HG03159 (cell line): ENCODE measurements at regions not wholly inside any gene's neighbourhood (a gene's known extent, or its start where the extent isn't known, plus 50 kb on each side); places are given as distances from the start of the nearest gene placed in this dataset.

Experiments
- ATAC-seq: cut with Tn5 transposase; IDR thresholded peaks from one replicate; pipeline ENCODE4 v1.9.1; 2021; ENCODE audit warnings: mild to moderate bottlenecking, moderate library complexity; ENCODE audit not compliant: unreplicated experiment

- no peak for ATAC-seq
Observed at GRCh38 chr13:80284290-80284689, 56.6 kb downstream of the SPRY2 start.

DNA sequence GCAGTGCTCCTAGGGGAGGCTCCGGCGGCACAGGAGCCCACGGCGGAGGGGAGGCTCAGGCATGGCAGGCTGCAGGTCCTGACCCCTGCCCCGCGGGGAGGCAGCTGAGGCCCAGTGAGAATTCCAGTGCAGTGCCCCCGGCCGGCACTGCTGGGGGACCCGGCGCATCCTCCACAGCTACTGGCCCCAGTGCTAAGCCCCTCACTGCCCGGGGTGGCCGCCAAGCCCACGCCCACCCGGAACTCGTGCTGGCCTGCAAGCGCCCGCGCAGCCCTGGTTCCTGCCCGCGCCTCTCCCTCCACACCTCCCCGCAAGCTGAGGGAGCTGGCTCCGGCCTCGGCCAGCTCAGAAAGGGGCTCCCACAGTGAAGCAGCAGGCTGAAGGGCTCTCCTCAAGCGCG, 62.2 kb downstream of the SPRY2 start:
- ATAC-seq, result no peak

- no peak for ATAC-seq
Observed at GRCh38 chr13:80276371-80277289, 64.3 kb downstream of the SPRY2 start.

GRCh38 chr13:80274643-80275042, 66.3 kb downstream of the SPRY2 start:
- no peak for ATAC-seq

- no peak for ATAC-seq
Observed at GRCh38 chr13:80273718-80274117, 67.2 kb downstream of the SPRY2 start.

GRCh38 chr13:80265348-80265747, 75.6 kb downstream of the SPRY2 start:
- no peak for ATAC-seq

DNA sequence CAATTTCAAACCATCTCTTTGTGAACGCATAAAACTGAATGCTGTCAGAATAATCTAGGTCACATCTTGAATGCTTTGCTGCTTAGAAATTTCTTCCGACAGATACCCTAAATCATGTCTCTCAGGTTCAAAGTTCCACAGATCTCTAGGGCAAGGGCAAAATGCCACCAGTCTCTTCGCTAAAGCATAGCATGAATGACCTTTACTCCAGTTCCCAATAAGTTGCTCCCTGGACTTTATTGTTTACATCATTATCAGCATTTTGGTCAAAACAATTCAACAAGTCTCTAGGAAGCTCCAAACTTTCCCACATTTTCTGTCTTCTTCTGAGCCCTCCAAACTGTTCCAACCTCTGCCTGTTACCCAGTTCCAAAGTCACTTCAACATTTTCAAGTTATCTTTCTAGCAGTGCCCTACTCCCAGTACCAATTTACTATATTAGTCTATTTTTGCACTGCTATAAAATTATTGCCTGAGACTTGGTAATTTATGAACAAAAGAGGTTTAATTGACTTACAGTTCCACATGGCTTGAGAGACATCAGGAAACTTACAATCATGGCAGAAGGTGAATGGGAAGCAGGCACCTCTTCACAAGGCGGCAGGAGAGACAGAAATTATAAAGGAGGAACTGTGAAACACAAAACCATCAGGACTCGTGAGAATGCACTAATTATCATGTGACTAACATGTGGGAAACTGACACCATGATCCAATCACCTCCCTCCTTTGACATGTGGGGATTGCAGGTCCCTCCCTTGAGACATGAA, 77.0 kb downstream of the SPRY2 start:
- ATAC-seq, result no peak

DNA sequence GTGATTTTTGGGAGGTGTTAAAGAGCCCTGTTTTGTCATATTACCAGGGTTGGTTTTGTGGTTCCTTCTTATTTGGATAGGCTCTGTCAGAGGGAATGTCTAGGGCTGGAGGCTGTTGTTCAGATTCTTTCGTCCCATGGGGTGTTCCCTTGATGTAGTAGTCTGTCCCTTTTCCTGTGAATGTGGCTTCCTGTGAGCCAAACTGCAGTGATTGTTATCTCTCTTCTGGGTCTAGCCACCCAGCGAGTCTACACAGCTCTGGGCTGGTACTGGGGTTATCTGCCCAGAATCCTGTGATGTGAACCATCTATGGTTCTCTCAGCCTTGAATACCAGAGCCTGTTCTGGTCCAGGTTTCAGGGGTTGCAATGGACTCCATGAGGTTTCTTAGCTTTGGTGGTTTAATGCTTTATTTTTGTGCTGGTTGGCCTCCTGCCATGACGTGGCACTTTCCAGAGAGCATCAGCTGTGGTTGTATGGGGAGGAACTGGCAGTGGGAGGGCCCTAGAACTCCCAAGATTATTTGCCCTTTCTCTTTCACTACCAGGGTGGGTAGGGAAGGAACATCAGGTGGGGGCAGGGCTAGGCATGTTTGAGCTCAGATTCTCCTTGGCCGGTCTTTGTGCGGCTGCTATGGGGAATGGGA, 78.8 kb downstream of the SPRY2 start:
- ATAC-seq, result no peak

GRCh38 chr13:80259159-80259558, 81.8 kb downstream of the SPRY2 start:
- peak; percentile 69 for ATAC-seq

- peak; percentile 74 for ATAC-seq
Observed at GRCh38 chr13:80256352-80256932, 84.5 kb downstream of the SPRY2 start.

DNA sequence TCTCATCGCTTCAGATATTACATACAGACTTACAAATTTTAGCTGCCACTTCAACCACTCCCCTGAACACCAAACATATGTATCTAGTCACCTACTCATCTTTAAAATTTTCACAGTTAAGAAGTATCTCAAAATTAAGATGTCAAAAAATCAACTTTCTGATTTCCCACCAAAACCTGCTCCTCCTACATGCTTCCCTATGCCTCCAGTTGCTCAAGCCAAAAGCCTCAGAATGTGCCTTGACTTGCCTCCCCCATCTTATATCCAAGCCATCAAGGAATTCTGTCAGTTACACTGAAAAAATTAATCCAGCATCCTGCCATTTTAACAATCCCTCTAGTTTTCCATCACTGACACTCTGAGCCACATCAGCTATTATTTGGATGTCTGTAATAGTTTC, 85.0 kb downstream of the SPRY2 start:
- no peak for ATAC-seq

DNA sequence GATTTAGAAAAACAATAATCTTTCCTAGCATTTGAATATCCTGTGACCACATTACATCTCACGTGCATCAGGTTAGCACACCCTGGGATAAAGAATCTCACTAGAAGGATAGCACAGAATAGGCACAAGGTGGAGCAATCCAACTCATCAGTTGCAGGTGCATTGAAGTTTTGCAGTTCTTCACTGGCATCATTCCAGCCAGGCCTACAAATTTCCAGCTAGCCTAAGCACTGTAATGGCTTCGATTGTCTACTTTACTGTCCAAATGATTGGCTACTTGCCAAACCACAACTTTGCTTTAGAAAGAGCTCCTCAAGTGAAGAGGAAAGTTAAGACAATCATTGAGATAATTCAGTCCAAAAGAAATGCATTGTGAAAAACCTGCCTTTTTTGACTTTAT, 89.5 kb downstream of the SPRY2 start:
- no peak for ATAC-seq

- ATAC-seq, result no peak
Observed at GRCh38 chr13:80250213-80250810, 90.6 kb downstream of the SPRY2 start.

DNA sequence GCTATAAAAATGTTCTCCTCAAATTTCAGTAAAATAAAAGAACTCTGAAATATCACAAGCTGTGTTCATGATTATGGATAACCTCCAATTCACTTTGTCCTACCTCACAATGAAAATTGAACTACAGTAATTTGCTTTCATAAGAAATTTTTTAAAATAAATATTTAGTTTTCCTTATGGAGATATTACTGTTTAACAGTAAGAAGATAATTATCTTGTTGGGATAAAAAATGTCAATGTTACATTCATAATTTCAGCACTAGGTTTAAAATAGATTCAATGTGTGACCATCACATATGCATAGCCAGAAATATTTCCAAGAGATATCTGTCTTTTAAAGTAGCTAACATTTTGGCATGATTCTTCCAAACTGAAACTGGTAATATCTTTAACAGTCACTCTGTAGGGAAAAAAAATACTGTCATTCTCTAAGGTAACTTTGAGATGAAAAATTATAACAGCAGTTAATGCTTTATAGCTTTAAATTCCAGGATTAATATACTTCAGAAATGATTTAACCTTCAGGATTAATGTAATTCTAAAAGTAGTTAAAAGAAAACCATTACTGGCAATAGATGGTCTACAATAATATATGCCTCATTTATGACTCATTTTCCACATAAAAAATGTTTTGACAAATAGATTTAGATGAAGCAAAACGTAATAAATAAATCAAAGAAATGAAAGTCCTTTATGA, 91.3 kb downstream of the SPRY2 start:
- ATAC-seq, result no peak

- no peak for ATAC-seq
Observed at GRCh38 chr13:80245162-80245733, 95.7 kb downstream of the SPRY2 start.

DNA sequence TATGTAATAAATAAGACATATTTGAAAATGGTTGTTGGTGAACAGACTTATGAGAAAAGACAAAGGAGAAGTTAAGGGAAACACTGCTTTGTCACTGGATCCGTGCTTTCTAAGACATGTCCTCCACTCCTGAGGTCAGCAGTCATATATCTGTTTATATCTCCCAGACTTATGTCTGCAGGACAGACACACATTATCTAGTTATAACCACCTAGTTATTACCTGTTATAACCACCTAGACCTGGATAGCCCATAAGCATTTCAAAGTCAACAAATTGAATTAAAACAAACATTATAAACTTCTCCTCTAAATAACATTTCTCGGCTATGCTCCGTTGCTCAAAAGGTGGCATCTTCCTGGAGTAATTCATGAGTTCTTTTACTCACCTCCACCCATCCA, 96.4 kb downstream of the SPRY2 start:
- no peak for ATAC-seq

DNA sequence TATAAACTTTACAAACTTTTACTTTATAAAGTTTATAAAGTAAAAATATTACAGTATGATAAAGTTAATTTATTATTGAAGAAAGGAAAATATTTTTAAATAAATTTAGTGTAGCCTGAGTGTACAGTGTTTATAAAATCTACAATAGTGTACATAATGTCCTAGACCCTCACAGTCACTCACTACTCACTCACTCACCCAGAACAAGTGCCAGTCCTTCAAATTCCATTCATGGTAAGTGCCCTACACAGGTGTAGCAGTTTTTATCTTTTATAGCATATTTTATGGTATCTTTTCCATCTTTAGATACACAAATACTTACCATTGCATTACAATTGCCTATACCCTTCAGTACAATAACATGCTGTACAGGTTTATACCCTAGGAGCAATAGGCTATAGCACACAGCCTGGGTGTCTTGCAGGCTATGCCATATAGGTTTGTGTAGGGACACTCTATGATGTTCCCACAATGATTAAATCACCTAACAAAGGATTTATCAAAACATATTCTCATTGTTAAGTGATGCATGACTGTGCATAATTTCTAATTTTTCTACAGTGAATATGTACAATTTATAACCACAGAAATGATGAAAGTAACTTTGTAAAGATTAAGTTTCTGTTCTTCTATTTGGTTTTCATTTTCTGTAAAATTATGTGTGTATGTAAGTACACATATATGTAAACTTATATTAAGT, 98.0 kb downstream of the SPRY2 start:
- ATAC-seq, result no peak

GRCh38 chr13:80239571-80240255, 101.2 kb downstream of the SPRY2 start:
- ATAC-seq, result no peak

GRCh38 chr13:80239116-80239515, 101.8 kb downstream of the SPRY2 start:
- ATAC-seq, result no peak
